ENCODE measurements at regions not wholly inside any gene's neighbourhood (a gene's known extent, or its start where the extent isn't known, plus 50 kb on each side); places are given as distances from the start of the nearest gene placed in this dataset.

GRCh38 chr20:11176431-11176830, 502.6 kb upstream of the JAG1 start:
- peaks cover 14% of the 10 kb centered on the region for H3K9me3 Mint-ChIP-seq
- H3K4me1 Mint-ChIP-seq: no peaks in the 10 kb centered on the region
- no peaks in the 10 kb centered on the region for H3K27me3 Mint-ChIP-seq (ENCODE audit: insufficient read depth, low read depth, poor library complexity)
- no peak for ATAC-seq
- H3K4me3 Mint-ChIP-seq: no peak overlapping the region
- H2AFZ ChIP-seq: no peak overlapping the region
- H3K4me2 ChIP-seq: no peak overlapping the region
- no peaks in the 10 kb centered on the region for H3K79me2 ChIP-seq (replicated peaks; ENCODE audit: insufficient read depth)
- H3K4me3 ChIP-seq: no peak overlapping the region
- H3K9me2 ChIP-seq (ENCODE audit: insufficient read depth): peaks cover 7% of the 10 kb centered on the region
- no peaks in the 10 kb centered on the region; the same call in 1 of the 2 replicates for H3K36me3 ChIP-seq (ENCODE audit: insufficient read depth)
- TF ChIP-seq JUNB (IDR thresholded peaks at IDR 0.05; ENCODE audit: unreplicated experiment): no peak
- no peak for TF ChIP-seq ZNF114 (CRISPR knock-in tag; IDR thresholded peaks at IDR 0.05)
- TF ChIP-seq ZNF462 (CRISPR knock-in tag; IDR thresholded peaks at IDR 0.05): no peak
- DNase-seq (ENCODE audit: low spot score): no peak
- H4K20me1 ChIP-seq (replicated peaks; ENCODE audit: insufficient read depth): no peaks in the 10 kb centered on the region
- H3F3A ChIP-seq (replicated peaks; ENCODE audit: low read depth): no peaks in the 10 kb centered on the region
- H3K27ac ChIP-seq (ENCODE audit: low read depth): no peak overlapping the region
- no peaks in the 10 kb centered on the region for H3K27me3 ChIP-seq (ENCODE audit: insufficient read depth)
- H3K4me1 ChIP-seq (ENCODE audit: insufficient read depth): no peaks in the 10 kb centered on the region
- no peaks in the 10 kb centered on the region for H3K36me3 Mint-ChIP-seq (ENCODE audit: low read depth)
- no peak overlapping the region for H3K27ac Mint-ChIP-seq

GRCh38 chr20:11178946-11179654, 505.3 kb upstream of the JAG1 start:
- H3K27ac Mint-ChIP-seq: no peak overlapping the region
- no peak overlapping the region for H2AFZ ChIP-seq
- peaks cover 7% of the 10 kb centered on the region for H3K9me2 ChIP-seq (ENCODE audit: insufficient read depth)
- no peaks in the 10 kb centered on the region for H3K27me3 Mint-ChIP-seq (ENCODE audit: insufficient read depth, low read depth, poor library complexity)
- H3K27ac ChIP-seq (ENCODE audit: low read depth): no peak overlapping the region
- H3K4me3 ChIP-seq: no peak overlapping the region
- peaks cover 17% of the 10 kb centered on the region for H3K9me3 Mint-ChIP-seq
- H4K20me1 ChIP-seq (replicated peaks; ENCODE audit: insufficient read depth): no peaks in the 10 kb centered on the region
- no peak for ATAC-seq
- H3K27me3 ChIP-seq (ENCODE audit: insufficient read depth): no peaks in the 10 kb centered on the region
- H3K4me1 Mint-ChIP-seq: no peaks in the 10 kb centered on the region
- no peaks in the 10 kb centered on the region for H3K36me3 Mint-ChIP-seq (ENCODE audit: low read depth)
- DNase-seq (ENCODE audit: low spot score): no peak
- H3K36me3 ChIP-seq (ENCODE audit: insufficient read depth): no peaks in the 10 kb centered on the region; the same call in 1 of the 2 replicates
- no peaks in the 10 kb centered on the region for H3K4me1 ChIP-seq (ENCODE audit: insufficient read depth)
- H3K79me2 ChIP-seq (replicated peaks; ENCODE audit: insufficient read depth): no peaks in the 10 kb centered on the region
- no peak overlapping the region for H3K4me2 ChIP-seq
- no peaks in the 10 kb centered on the region for H3F3A ChIP-seq (replicated peaks; ENCODE audit: low read depth)
- H3K4me3 Mint-ChIP-seq: no peak overlapping the region
- TF ChIP-seq ZNF462 (CRISPR knock-in tag; IDR thresholded peaks at IDR 0.05) (no peak), ZNF114 (CRISPR knock-in tag; IDR thresholded peaks at IDR 0.05) (no peak)

All from GM23338 (cell line).